ENCODE measurements at regions not wholly inside any gene's neighbourhood (a gene's known extent, or its start where the extent isn't known, plus 50 kb on each side); places are given as distances from the start of the nearest gene placed in this dataset.
"Not testable (repeated sequence)": the region's sequence is repeated elsewhere in the genome, so short reads cannot be mapped to it uniquely, and the experiment has no call there.

GRCh38 chr4:189126040-189126439 lies 814.6 kb upstream of the FRG1 start:
- no peaks in the 10 kb centered on the region for H3K4me1 ChIP-seq (ENCODE audit: insufficient read depth, low read length)
- Mint-ChIP-seq H3K27ac (no peak overlapping the region), H3K27me3 (no peaks in the 10 kb centered on the region), H3K4me1 (no peaks in the 10 kb centered on the region), H3K9me3 (peaks cover 5 to 23% (median 19%) of the 10 kb centered on the region in 5 donors), H3K4me3 (no peak overlapping the region), H3K36me3 (no peaks in the 10 kb centered on the region)
- CTCF ChIA-PET = no interaction called here
- POLR2A ChIA-PET = no interaction called here
- no peaks in the 10 kb centered on the region for H3K27me3 ChIP-seq (ENCODE audit: insufficient read depth, low read length, poor library complexity, severe bottlenecking)
- no peak overlapping the region for H3K4me3 ChIP-seq (ENCODE audit: low read length)
- no peaks in the 10 kb centered on the region for H3K36me3 ChIP-seq (ENCODE audit: insufficient read depth, low read length)
- no peak for DNase-seq
- no peaks in the 10 kb centered on the region for H3K9me3 ChIP-seq (ENCODE audit: low read length)
- H3K27ac ChIP-seq (ENCODE audit: low read depth, low read length) = no peak overlapping the region

GRCh38 chr4:189128341-189128740 lies 812.3 kb upstream of the FRG1 start:
- H3K4me1 Mint-ChIP-seq = no peaks in the 10 kb centered on the region
- no peak overlapping the region for H3K4me3 Mint-ChIP-seq
- Histone ChIP-seq H3K9me3 (ENCODE audit: low read length) (no peaks in the 10 kb centered on the region), H3K27ac (ENCODE audit: low read depth, low read length) (no peak overlapping the region), H3K4me3 (ENCODE audit: low read length) (no peak overlapping the region), H3K36me3 (ENCODE audit: insufficient read depth, low read length) (no peaks in the 10 kb centered on the region), H3K27me3 (ENCODE audit: insufficient read depth, low read length, poor library complexity, severe bottlenecking) (no peaks in the 10 kb centered on the region), H3K4me1 (ENCODE audit: insufficient read depth, low read length) (no peaks in the 10 kb centered on the region)
- no peaks in the 10 kb centered on the region for H3K36me3 Mint-ChIP-seq
- no peak for DNase-seq
- H3K9me3 Mint-ChIP-seq = peaks cover 4 to 23% (median 13%) of the 10 kb centered on the region in 5 donors
- ChIA-PET POLR2A (no interaction called here), CTCF (no interaction called here)
- H3K27me3 Mint-ChIP-seq = no peaks in the 10 kb centered on the region
- H3K27ac Mint-ChIP-seq = no peak overlapping the region

GRCh38 chr4:189129044-189129694 lies 811.5 kb upstream of the FRG1 start:
- no peak for DNase-seq
- Mint-ChIP-seq H3K9me3 (peaks cover 4 to 23% (median 13%) of the 10 kb centered on the region in 5 donors), H3K4me1 (no peaks in the 10 kb centered on the region), H3K36me3 (no peaks in the 10 kb centered on the region), H3K27ac (no peak overlapping the region), H3K27me3 (no peaks in the 10 kb centered on the region), H3K4me3 (no peak overlapping the region)
- ChIA-PET POLR2A (no interaction called here), CTCF (no interaction called here)
- H3K36me3 ChIP-seq (ENCODE audit: insufficient read depth, low read length) = no peaks in the 10 kb centered on the region
- no peaks in the 10 kb centered on the region for H3K27me3 ChIP-seq (ENCODE audit: insufficient read depth, low read length, poor library complexity, severe bottlenecking)
- no peaks in the 10 kb centered on the region for H3K4me1 ChIP-seq (ENCODE audit: insufficient read depth, low read length)
- no peak overlapping the region for H3K4me3 ChIP-seq (ENCODE audit: low read length)
- H3K27ac ChIP-seq (ENCODE audit: low read depth, low read length) = no peak overlapping the region
- no peaks in the 10 kb centered on the region for H3K9me3 ChIP-seq (ENCODE audit: low read length)

GRCh38 chr4:189131118-189131517 lies 809.6 kb upstream of the FRG1 start:
- Histone ChIP-seq H3K9me3 (ENCODE audit: low read length) (no peaks in the 10 kb centered on the region), H3K4me1 (ENCODE audit: insufficient read depth, low read length) (no peaks in the 10 kb centered on the region), H3K27ac (ENCODE audit: low read depth, low read length) (no peak overlapping the region), H3K4me3 (ENCODE audit: low read length) (no peak overlapping the region), H3K36me3 (ENCODE audit: insufficient read depth, low read length) (no peaks in the 10 kb centered on the region), H3K27me3 (ENCODE audit: insufficient read depth, low read length, poor library complexity, severe bottlenecking) (no peaks in the 10 kb centered on the region)
- H3K4me3 Mint-ChIP-seq = no peak overlapping the region
- no peak for DNase-seq
- CTCF ChIA-PET = no interaction called here
- POLR2A ChIA-PET = no interaction called here
- no peaks in the 10 kb centered on the region for H3K4me1 Mint-ChIP-seq
- no peaks in the 10 kb centered on the region for H3K27me3 Mint-ChIP-seq
- H3K27ac Mint-ChIP-seq = no peak overlapping the region
- H3K36me3 Mint-ChIP-seq = no peaks in the 10 kb centered on the region
- peaks cover 3 to 18% (median 11%) of the 10 kb centered on the region in 5 donors for H3K9me3 Mint-ChIP-seq

- Histone ChIP-seq H3K36me3 (ENCODE audit: insufficient read depth, low read length) (no peaks in the 10 kb centered on the region), H3K27ac (ENCODE audit: low read depth, low read length) (no peak overlapping the region), H3K9me3 (ENCODE audit: low read length) (no peaks in the 10 kb centered on the region), H3K4me3 (ENCODE audit: low read length) (no peak overlapping the region), H3K27me3 (ENCODE audit: insufficient read depth, low read length, poor library complexity, severe bottlenecking) (no peaks in the 10 kb centered on the region), H3K4me1 (ENCODE audit: insufficient read depth, low read length) (no peaks in the 10 kb centered on the region)
- Mint-ChIP-seq H3K27ac (no peak overlapping the region), H3K27me3 (no peaks in the 10 kb centered on the region), H3K4me1 (no peaks in the 10 kb centered on the region), H3K4me3 (no peak overlapping the region), H3K36me3 (no peaks in the 10 kb centered on the region), H3K9me3 (peaks cover 0 to 9% (median 4%) of the 10 kb centered on the region in 5 donors)
- ChIA-PET CTCF (no interaction called here), POLR2A (no interaction called here)
- DNase-seq = no peak
Observed at GRCh38 chr4:189136462-189136861, 804.2 kb upstream of the FRG1 start.

GRCh38 chr4:189143263-189143952 lies 797.3 kb upstream of the FRG1 start:
- H3K36me3 Mint-ChIP-seq = no peaks in the 10 kb centered on the region

GRCh38 chr4:189147005-189147929 lies 793.4 kb upstream of the FRG1 start:
- POLR2A ChIA-PET = no interaction called here
- Mint-ChIP-seq H3K36me3 (no peaks in the 10 kb centered on the region), H3K4me3 (no peak overlapping the region), H3K27ac (no peak overlapping the region), H3K4me1 (no peaks in the 10 kb centered on the region), H3K9me3 (peaks cover 6 to 30% (median 12%) of the 10 kb centered on the region in 5 donors), H3K27me3 (no peaks in the 10 kb centered on the region)
- H3K4me3 ChIP-seq (ENCODE audit: low read length) = no peak overlapping the region
- no peaks in the 10 kb centered on the region for H3K36me3 ChIP-seq (ENCODE audit: insufficient read depth, low read length)
- no peaks in the 10 kb centered on the region for H3K27me3 ChIP-seq (ENCODE audit: insufficient read depth, low read length, poor library complexity, severe bottlenecking)
- no peaks in the 10 kb centered on the region for H3K4me1 ChIP-seq (ENCODE audit: insufficient read depth, low read length)
- no peak overlapping the region for H3K27ac ChIP-seq (ENCODE audit: low read depth, low read length)
- H3K9me3 ChIP-seq (ENCODE audit: low read length) = no peaks in the 10 kb centered on the region
- no peak for DNase-seq
- CTCF ChIA-PET = no interaction called here

More at GRCh38 chr4:189143263-189143952, 797.3 kb upstream of the FRG1 start:
- Histone ChIP-seq H3K4me1 (ENCODE audit: insufficient read depth, low read length) (no peaks in the 10 kb centered on the region), H3K27me3 (ENCODE audit: insufficient read depth, low read length, poor library complexity, severe bottlenecking) (no peaks in the 10 kb centered on the region), H3K27ac (ENCODE audit: low read depth, low read length) (no peak overlapping the region), H3K4me3 (ENCODE audit: low read length) (no peak overlapping the region), H3K36me3 (ENCODE audit: insufficient read depth, low read length) (no peaks in the 10 kb centered on the region), H3K9me3 (ENCODE audit: low read length) (no peaks in the 10 kb centered on the region)
- Mint-ChIP-seq H3K4me3 (no peak overlapping the region), H3K4me1 (no peaks in the 10 kb centered on the region), H3K9me3 (peaks cover under 1 to 19% (median 7%) of the 10 kb centered on the region in 5 donors), H3K27ac (no peak overlapping the region), H3K27me3 (no peaks in the 10 kb centered on the region)
- POLR2A ChIA-PET = no interaction called here
- no peak for DNase-seq
- CTCF ChIA-PET = no interaction called here

- H3K27ac ChIP-seq (ENCODE audit: low read depth, low read length); H3K27ac Mint-ChIP-seq: not testable (repeated sequence)
Observed at GRCh38 chr4:189155083-189155482, 785.6 kb upstream of the FRG1 start.

More at GRCh38 chr4:189155083-189155482, 785.6 kb upstream of the FRG1 start:
- CTCF ChIA-PET; H3K4me3 Mint-ChIP-seq; H3K27me3 Mint-ChIP-seq; POLR2A ChIA-PET; H3K36me3 ChIP-seq (ENCODE audit: insufficient read depth, low read length); DNase-seq; H3K36me3 Mint-ChIP-seq; H3K9me3 ChIP-seq (ENCODE audit: low read length); H3K4me3 ChIP-seq (ENCODE audit: low read length); H3K4me1 Mint-ChIP-seq; H3K27me3 ChIP-seq (ENCODE audit: insufficient read depth, low read length, poor library complexity, severe bottlenecking); H3K4me1 ChIP-seq (ENCODE audit: insufficient read depth, low read length): not testable (repeated sequence)
- peaks cover 2 to 29% (median 8%) of the 10 kb centered on the region in 5 donors for H3K9me3 Mint-ChIP-seq

Data from CD8-positive, alpha-beta memory T cell (primary cell).